GM21786 (cell line): ENCODE measurements at regions not wholly inside any gene's neighbourhood (a gene's known extent, or its start where the extent isn't known, plus 50 kb on each side); places are given as distances from the start of the nearest gene placed in this dataset.

Experiments
- ATAC-seq: cut with Tn5 transposase; IDR thresholded peaks from one replicate; pipeline ENCODE4 v1.9.1; 2021; ENCODE audit not compliant: unreplicated experiment

- ATAC-seq: no peak
Observed at GRCh38 chr6:110538416-110539160, 62.2 kb upstream of the SLC22A16 start.

- no peak for ATAC-seq
Observed at GRCh38 chr6:110537208-110538123, 61.1 kb upstream of the SLC22A16 start.

GRCh38 chr6:110534731-110535492 is 58.5 kb upstream of the SLC22A16 start:
- no peak for ATAC-seq

DNA sequence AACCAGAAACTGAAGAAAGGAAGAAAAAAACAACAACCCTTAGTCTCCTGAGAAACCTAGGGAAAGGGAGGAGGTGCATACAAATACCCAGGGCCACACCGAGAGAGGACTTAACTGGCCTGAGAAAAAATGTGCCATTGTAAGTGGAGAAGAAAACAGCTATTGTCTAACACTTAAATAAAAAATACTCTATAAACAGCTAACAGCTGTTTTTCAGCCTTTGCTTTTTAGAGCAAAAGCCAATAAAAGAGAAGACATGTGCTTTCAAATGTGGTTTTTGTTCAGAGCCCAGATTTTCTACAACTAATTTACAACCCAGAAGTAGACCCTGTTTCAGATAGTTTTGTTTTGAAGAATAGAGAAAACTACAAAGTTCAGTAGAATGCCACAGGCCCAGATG is 56.0 kb upstream of the SLC22A16 start:
- ATAC-seq: no peak

DNA sequence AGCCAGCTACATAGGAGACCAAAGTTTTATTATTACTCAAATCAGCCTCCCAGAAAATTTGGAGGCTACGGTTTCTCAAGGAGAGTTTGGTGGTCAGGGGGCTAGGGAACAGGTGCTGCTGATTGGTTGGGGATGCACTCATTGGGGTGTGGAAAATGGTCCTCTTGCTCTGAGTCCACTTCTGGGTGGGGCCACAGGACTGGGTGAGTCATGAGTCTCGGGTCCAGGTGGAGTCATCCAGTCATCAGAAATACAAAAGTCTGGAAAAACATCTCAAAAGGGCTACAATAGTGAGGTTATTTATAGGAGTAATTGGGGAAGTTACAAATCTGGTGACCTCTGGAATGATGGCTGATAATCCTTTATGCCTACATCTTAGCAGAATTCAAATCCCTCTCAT is 54.3 kb upstream of the SLC22A16 start:
- no peak for ATAC-seq

DNA sequence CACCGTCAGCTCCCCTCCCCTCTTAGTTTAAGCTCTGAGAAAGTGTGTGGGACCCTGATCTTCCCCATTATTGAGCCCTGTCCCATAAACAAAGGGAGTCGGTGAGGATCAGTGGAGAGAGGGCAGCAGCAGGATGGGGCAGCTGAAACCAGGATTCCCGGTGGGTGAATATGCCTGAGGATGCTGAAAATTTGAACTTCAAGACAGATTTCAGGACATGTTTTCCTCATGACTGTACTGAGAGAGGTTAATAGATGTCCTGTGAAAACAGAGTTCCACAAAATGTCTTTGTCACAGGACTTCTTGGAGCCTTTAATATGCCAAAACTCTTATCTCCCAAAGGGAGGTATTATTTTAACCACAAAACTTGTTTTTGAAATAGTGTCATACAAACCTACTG is 53.5 kb upstream of the SLC22A16 start:
- ATAC-seq: no peak

- no peak for ATAC-seq
Observed at GRCh38 chr6:110529355-110529754, 52.9 kb upstream of the SLC22A16 start.

DNA sequence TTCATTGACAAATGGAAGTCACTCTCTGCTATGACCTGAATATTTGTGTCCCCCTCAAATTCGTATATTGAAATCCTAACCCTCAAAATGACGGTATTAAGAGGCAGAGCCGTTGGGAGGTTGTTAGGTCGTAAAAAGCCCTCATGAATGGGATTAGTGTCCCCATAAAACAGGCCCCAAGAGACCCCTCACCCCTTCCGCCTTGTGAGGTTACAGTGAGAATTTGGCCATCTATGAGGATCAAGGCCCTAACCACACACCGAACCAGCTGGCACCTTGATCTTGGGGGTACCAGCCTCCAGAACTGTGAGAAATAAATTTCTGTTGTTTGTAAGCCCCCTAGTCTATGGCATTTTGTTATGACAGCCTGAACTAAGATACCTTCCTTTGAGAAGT is 52.5 kb upstream of the SLC22A16 start:
- no peak for ATAC-seq

GRCh38 chr6:110528101-110528929 is 51.9 kb upstream of the SLC22A16 start:
- peak; percentile 68 for ATAC-seq

- no peak for ATAC-seq
Observed at GRCh38 chr6:110527516-110527915, 51.1 kb upstream of the SLC22A16 start.

DNA sequence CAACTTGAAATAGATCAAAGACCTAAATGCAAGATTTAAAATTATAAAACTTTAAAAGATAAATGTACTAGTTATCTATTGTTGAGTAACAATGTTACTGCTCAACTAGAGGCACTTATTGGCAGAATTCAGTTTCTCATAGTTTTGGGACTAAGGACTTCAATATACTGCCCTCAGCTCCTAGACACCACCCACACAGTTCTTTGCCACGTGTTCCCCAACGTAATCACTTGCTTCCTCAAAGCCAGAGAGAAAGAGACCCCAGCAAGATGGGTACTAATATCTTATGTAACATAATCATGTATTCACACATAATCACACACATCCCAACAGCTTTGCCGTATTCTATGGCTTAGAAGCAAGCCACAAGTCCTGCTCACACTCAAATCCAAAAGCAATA is 50.3 kb upstream of the SLC22A16 start:
- ATAC-seq: no peak
